Epithelial cell of esophagus (primary cell): ENCODE measurements at regions not wholly inside any gene's neighbourhood (a gene's known extent, or its start where the extent isn't known, plus 50 kb on each side); places are given as distances from the start of the nearest gene placed in this dataset.

Experiments
- DNase-seq: peaks from one replicate; pipeline ENCODE4 v3.0.0; 2010; ENCODE audit warnings: low read depth
- H3K4me3 ChIP-seq: 2 replicates; pipeline ENCODE4 v1.5.1; 2011; ENCODE audit warnings: mild to moderate bottlenecking, low read length, control low read depth
- CTCF ChIP-seq: IDR thresholded peaks from 2 replicates; pipeline ENCODE4 v1.5.1; 2011; ENCODE audit warnings: low read depth, mild to moderate bottlenecking, low read length, control low read depth, inconsistent platforms; ENCODE audit not compliant: insufficient read depth; ENCODE audit errors: missing control alignments

- no peak for DNase-seq
- no peak overlapping the region for H3K4me3 ChIP-seq
- TF ChIP-seq CTCF: no peak
Measured at GRCh38 chr6:16060039-16060438, 68.8 kb upstream of the MYLIP start.

- no peak for DNase-seq
- TF ChIP-seq CTCF: no peak
- H3K4me3 ChIP-seq: no peak overlapping the region
Measured at GRCh38 chr6:16059496-16059895, 69.4 kb upstream of the MYLIP start.

DNA sequence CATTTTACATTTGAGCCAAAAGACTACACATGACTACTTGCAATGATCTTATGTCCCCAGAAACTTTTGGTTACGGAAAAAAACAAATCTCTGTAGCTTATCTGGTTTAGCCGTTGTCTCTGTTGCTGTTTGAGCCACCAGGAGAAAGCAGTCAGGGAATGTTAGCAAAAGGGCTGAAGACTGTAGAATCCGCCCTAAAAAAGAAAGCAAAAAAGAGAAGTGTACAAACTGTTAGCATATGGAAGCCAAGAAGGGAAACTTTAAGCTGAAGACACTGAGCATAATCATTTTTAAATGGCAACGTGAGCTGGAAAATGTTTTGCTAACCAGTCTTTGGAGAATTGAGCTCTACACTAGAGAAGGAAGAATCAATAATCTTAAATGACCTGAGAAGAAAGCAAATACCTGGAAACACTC lies 69.9 kb upstream of the MYLIP start:
- DNase-seq: no peak
- no peak overlapping the region for H3K4me3 ChIP-seq
- TF ChIP-seq CTCF: no peak

GRCh38 chr6:16058201-16058928 lies 70.5 kb upstream of the MYLIP start:
- no peak for DNase-seq
- H3K4me3 ChIP-seq: no peak overlapping the region
- TF ChIP-seq CTCF: no peak

DNA sequence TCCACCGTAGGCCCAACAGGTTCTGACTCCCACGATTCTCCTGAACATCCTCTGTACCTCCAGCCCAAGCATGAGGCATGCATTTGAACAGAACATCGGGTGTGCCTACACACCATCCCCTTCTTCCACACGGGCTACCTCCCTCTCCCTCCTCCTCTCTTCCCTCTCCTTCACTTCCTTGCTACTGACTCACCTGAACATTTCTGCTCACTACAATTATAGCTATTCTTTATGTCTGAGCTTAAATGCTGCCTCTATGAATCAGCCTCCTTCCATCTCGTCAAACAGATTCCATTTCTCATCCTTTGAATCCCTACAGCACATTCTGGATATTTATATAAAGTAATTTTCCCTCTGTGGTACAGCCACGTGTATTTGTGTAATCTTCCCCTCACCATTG lies 71.4 kb upstream of the MYLIP start:
- TF ChIP-seq CTCF: no peak
- no peak overlapping the region for H3K4me3 ChIP-seq
- DNase-seq: peak; percentile 56

DNA sequence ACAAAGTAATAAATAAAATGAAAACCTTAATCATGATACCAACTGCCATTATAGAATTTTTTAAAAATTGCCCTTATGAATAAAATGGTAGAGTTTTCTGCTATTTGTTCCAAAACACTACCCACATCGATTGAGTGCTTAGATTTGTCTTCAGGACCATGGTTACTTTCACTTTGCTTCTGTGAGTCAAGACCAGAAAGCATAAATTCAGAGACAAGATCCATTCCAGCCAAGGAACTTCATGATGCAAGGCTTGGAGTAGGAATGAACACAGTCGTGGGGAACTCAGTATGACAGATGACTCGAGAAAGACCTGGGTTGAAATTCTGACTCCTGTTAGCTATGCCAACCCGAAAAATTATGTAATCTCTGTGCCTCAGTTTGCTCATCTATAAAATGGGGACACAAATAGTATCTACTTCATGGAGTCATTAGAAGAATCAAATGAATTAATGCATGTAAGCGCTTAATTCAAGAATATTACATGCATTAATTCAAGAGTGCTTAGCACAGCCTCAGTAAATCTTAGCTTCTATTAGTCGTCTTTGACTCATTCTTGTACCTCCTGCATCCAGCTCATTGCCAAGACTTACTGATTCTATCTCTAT lies 72.5 kb upstream of the MYLIP start:
- peak; percentile 15 for DNase-seq
- TF ChIP-seq CTCF: no peak
- no peak overlapping the region for H3K4me3 ChIP-seq

DNA sequence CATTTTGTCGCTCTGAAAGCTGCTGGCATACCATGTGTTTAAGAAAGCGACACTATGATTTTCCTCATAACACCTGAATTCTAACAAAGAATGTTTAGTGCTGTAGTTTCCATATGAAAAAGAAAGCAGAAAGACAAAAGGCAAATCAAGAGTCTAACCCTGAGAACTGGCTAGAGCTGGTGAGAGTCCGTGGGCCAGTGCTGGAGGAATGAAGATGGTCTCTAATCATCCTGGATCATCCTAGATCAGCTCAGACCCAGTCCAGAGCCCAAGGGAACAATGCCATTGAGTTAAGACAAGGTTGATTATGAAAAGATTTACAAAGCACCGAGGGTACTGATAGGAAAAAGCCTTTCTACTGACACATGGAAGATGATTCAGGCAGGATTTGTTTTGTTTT lies 73.0 kb upstream of the MYLIP start:
- TF ChIP-seq CTCF: no peak
- H3K4me3 ChIP-seq: no peak overlapping the region
- DNase-seq: no peak
